Calu3 (cell line): ENCODE measurements at regions not wholly inside any gene's neighbourhood (a gene's known extent, or its start where the extent isn't known, plus 50 kb on each side); places are given as distances from the start of the nearest gene placed in this dataset.

Experiments used
- BruUV-seq: library from RNA; stranded (reverse); fragments of 400-500 nt; replicated peaks from 2 replicates; lab custom pipeline; 2021; lab: Mats Ljungman, UMichigan
- CTCF ChIA-PET: fragments of 300-600 bp; sonication (Branson Sonifier 250); formaldehyde crosslinking; loops from one replicate; lab custom pipeline; 2022; ENCODE audit warnings: antibody characterized with exemption; lab: Charles Lee
- DNase-seq: peaks from one replicate; pipeline ENCODE4 v3.0.0; 2022
- H3K27ac Mint-ChIP-seq: one replicate; pipeline ENCODE4 v1.8.0; 2022; ENCODE audit warnings: mixed read lengths; ENCODE audit not compliant: unreplicated experiment
- H3K27me3 Mint-ChIP-seq: one replicate; pipeline ENCODE4 v1.8.0; 2022; ENCODE audit warnings: mixed read lengths; ENCODE audit not compliant: unreplicated experiment
- H3K36me3 Mint-ChIP-seq: one replicate; pipeline ENCODE4 v1.8.0; 2022; ENCODE audit warnings: mild to moderate bottlenecking, moderate library complexity, mixed read lengths; ENCODE audit not compliant: insufficient read depth, unreplicated experiment
- H3K4me1 Mint-ChIP-seq: one replicate; pipeline ENCODE4 v1.8.0; 2022; ENCODE audit warnings: mild to moderate bottlenecking, low read depth, mixed read lengths; ENCODE audit not compliant: unreplicated experiment
- H3K4me3 Mint-ChIP-seq: one replicate; pipeline ENCODE4 v1.8.0; 2022; ENCODE audit warnings: mild to moderate bottlenecking, low read depth, moderate library complexity, mixed read lengths; ENCODE audit not compliant: unreplicated experiment
- H3K9me3 Mint-ChIP-seq: one replicate; pipeline ENCODE4 v1.8.0; 2022; ENCODE audit warnings: low read depth, mixed read lengths; ENCODE audit not compliant: unreplicated experiment
- intact Hi-C: fragments of 100-400 bp; cut with micrococcal nuclease; formaldehyde crosslinking; loops from one replicate; pipeline ENCODE4 v1.10.0; 2022; ENCODE audit not compliant: unreplicated experiment
- TF ChIP-seq, protein P1 (sequence below): fragments of 200-600 bp; IDR thresholded peaks from one replicate; pipeline ENCODE4 v1.8.0; 2022; ENCODE audit warnings: antibody characterized with exemption; ENCODE audit not compliant: unreplicated experiment

GRCh38 chr5:10860196-10860543 is 99.1 kb upstream of the DAP start:
- BruUV-seq, result no TSS peak
- Mint-ChIP-seq H3K36me3 (no peaks in the 10 kb centered on the region), H3K27me3 (peaks cover 77% of the 10 kb centered on the region), H3K4me3 (no peak overlapping the region), H3K4me1 (no peaks in the 10 kb centered on the region), H3K27ac (no peak overlapping the region), H3K9me3 (no peaks in the 10 kb centered on the region)
- DNase-seq, result no peak
- intact Hi-C loops, result loop anchor here (10.0 kb wide), 2 partner anchors 635 to 1165 kb away; no protein-coding TSS in a partner anchor
- TF ChIP-seq, protein P1, sequence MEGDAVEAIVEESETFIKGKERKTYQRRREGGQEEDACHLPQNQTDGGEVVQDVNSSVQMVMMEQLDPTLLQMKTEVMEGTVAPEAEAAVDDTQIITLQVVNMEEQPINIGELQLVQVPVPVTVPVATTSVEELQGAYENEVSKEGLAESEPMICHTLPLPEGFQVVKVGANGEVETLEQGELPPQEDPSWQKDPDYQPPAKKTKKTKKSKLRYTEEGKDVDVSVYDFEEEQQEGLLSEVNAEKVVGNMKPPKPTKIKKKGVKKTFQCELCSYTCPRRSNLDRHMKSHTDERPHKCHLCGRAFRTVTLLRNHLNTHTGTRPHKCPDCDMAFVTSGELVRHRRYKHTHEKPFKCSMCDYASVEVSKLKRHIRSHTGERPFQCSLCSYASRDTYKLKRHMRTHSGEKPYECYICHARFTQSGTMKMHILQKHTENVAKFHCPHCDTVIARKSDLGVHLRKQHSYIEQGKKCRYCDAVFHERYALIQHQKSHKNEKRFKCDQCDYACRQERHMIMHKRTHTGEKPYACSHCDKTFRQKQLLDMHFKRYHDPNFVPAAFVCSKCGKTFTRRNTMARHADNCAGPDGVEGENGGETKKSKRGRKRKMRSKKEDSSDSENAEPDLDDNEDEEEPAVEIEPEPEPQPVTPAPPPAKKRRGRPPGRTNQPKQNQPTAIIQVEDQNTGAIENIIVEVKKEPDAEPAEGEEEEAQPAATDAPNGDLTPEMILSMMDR, result no peak
- CTCF ChIA-PET, result no interaction called here

DNA sequence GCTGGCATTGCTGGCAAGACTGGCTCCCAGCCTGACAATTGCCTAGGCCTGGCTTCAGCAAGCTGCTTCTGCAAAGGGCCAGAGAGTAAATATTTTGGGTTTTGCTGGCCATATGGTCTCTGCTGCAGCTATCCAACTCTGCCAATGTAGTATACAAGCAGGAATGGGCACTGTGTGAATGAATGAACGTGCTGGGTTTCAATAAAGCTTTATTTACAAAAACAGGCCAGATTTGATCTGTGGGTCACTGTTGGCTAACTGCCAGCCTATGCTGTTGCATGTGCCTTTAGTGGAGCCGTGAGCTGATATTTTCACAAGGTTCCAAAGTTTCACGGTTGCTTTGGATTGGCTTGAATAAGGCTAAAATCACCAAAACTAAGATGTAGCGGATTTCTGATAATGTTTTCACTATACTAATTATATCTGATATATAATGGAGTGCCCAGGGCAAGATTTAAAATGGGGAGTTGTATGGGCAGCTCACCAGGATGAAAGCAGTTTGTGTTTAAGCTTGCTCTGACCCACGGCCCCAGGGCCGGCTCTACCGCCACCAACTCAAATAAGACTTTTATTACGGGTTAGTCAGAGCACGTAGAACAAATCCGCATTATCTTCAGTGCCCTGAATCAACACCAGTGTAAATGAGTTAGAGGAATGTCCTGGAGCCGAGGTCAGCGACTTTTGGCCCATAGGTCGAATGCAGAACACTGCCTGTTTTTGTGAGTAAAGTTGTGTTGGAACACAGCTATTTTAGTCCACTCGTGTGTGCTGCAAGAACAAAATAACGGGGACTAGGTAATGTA is 98.6 kb upstream of the DAP start:
- intact Hi-C loops, result loop anchor here (5.0 to 10.0 kb wide), 3 partner anchors 157 to 1165 kb away; no protein-coding TSS in a partner anchor
- TF ChIP-seq, protein P1, result no peak
- Mint-ChIP-seq H3K4me3 (no peak overlapping the region), H3K27ac (no peak overlapping the region), H3K27me3 (peaks cover 83% of the 10 kb centered on the region), H3K9me3 (no peaks in the 10 kb centered on the region), H3K4me1 (no peaks in the 10 kb centered on the region), H3K36me3 (no peaks in the 10 kb centered on the region)
- no TSS peak for BruUV-seq
- CTCF ChIA-PET, result no interaction called here
- no peak for DNase-seq

- Mint-ChIP-seq H3K9me3 (no peaks in the 10 kb centered on the region), H3K36me3 (no peaks in the 10 kb centered on the region), H3K27me3 (peaks cover 89% of the 10 kb centered on the region), H3K4me3 (no peak overlapping the region), H3K27ac (no peak overlapping the region), H3K4me1 (no peaks in the 10 kb centered on the region)
- BruUV-seq, result no TSS peak
- DNase-seq, result no peak
- CTCF ChIA-PET, result no interaction called here
- TF ChIP-seq, protein P1, result no peak
- intact Hi-C loops, result loop anchor here (5.0 kb wide), 1 partner anchor 157 kb away; no protein-coding TSS in a partner anchor
These were observed 97.9 kb upstream of the DAP start for GRCh38 chr5:10858945-10859344.

DNA sequence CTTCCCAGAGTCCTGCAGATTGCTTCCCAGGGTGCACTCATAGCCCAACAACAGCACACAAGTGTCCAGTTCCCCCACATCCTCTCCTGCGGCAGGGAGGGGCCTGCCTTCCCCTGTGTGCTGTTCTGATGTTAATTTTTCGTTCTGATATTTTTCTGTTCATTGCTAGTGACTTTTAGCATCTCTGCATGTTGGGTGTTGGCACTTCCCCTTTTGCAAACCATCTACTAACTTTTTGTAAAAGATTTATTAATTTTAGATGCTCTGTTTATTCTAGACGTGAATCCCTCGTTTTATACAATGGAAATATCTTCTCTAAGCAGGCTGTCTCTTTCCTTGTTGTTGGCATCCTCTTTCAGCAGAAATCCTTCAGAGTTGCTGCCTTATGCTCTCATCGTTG is 97.3 kb upstream of the DAP start:
- Mint-ChIP-seq H3K4me3 (no peak overlapping the region), H3K4me1 (no peaks in the 10 kb centered on the region), H3K36me3 (no peaks in the 10 kb centered on the region), H3K9me3 (no peaks in the 10 kb centered on the region), H3K27ac (no peak overlapping the region), H3K27me3 (peaks cover 95% of the 10 kb centered on the region)
- CTCF ChIA-PET, result no interaction called here
- no peak for DNase-seq
- intact Hi-C loops, result loop anchor here (5.0 kb wide), 1 partner anchor 156 kb away; no protein-coding TSS in a partner anchor
- BruUV-seq, result no TSS peak
- TF ChIP-seq, protein P1, result no peak
